H1 (cell line): ENCODE measurements at regions not wholly inside any gene's neighbourhood (a gene's known extent, or its start where the extent isn't known, plus 50 kb on each side); places are given as distances from the start of the nearest gene placed in this dataset.

Experiments used
- CBX8 ChIP-seq: fragments of 300-800, 300-1000 bp; sonication (generic); IDR thresholded peaks from 2 replicates; pipeline ENCODE4 v1.7.1; 2016; ENCODE audit warnings: low read depth, low read length, borderline replicate concordance
- FOSL1 ChIP-seq: IDR thresholded peaks from 2 replicates; pipeline ENCODE4 v1.6.1; 2011; ENCODE audit warnings: mild to moderate bottlenecking, low read depth, low read length, moderate library complexity; ENCODE audit not compliant: insufficient read depth
- NRF1 ChIP-seq: IDR thresholded peaks from 2 replicates; pipeline ENCODE4 v1.6.1; 2011; ENCODE audit warnings: mild to moderate bottlenecking, low read depth, low read length, improper control_type of control experiment
- PHF8 ChIP-seq: fragments of 200-600 bp; sonication (generic); conservative IDR thresholded peaks from 2 replicates; pipeline ENCODE4 v1.7.1; 2012; ENCODE audit warnings: low read depth, mild to moderate bottlenecking, inconsistent platforms, low read length, moderate library complexity
- POLR2AphosphoS5 ChIP-seq: IDR thresholded peaks from 2 replicates; pipeline ENCODE4 v1.6.1; 2011; ENCODE audit warnings: low read depth, low read length
- RXRA ChIP-seq: IDR thresholded peaks from 2 replicates; pipeline ENCODE4 v1.6.1; 2011; ENCODE audit warnings: low read depth, mild to moderate bottlenecking, low read length, moderate library complexity; ENCODE audit not compliant: insufficient read depth
- SAP30 ChIP-seq: fragments of 300-600 bp; sonication (generic); IDR thresholded peaks from 2 replicates; pipeline ENCODE4 v1.7.1; 2012; ENCODE audit warnings: low read length, moderate library complexity, mild to moderate bottlenecking, inconsistent platforms; ENCODE audit not compliant: insufficient read depth, insufficient replicate concordance
- TAF7 ChIP-seq: optimal IDR thresholded peaks from 2 replicates; pipeline ENCODE3; 2011; ENCODE audit warnings: low read depth, mild to moderate bottlenecking, inconsistent platforms, low read length, moderate library complexity, borderline replicate concordance
- YY1 ChIP-seq: IDR thresholded peaks from 2 replicates; pipeline ENCODE4 v1.6.1; 2011; ENCODE audit warnings: low read depth, mild to moderate bottlenecking, low read length
- TF ChIP-seq, protein P1 (sequence below): fragments of 300-600 bp; sonication (generic); IDR thresholded peaks from 2 replicates; pipeline ENCODE4 v1.7.1; 2012; ENCODE audit warnings: low read length, moderate library complexity, mild to moderate bottlenecking, inconsistent platforms; ENCODE audit not compliant: insufficient replicate concordance
- TF ChIP-seq, protein P2 (sequence below): IDR thresholded peaks from 2 replicates; pipeline ENCODE4 v1.6.1; 2012; ENCODE audit warnings: inconsistent platforms

DNA sequence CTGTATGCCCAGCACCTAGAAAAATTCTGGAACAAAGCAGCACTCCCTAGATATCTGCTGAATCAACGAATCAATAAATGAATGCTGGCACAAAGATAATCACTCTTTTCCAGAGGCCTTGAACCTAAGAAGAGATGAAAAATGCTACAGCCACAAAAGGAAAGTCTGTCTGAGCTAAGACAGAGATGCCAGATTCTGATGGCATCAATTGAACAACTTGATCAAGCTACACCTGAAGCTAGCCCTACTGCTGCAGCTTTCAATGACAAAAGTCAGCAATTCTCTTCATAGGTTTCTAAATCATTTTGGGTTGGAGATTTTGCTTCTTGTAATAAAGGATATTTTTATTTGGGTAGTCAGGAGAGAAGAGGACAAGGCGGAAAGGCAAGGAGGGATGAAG is 305.0 kb upstream of the SULF2 start (continued):
- TF ChIP-seq, protein P1, sequence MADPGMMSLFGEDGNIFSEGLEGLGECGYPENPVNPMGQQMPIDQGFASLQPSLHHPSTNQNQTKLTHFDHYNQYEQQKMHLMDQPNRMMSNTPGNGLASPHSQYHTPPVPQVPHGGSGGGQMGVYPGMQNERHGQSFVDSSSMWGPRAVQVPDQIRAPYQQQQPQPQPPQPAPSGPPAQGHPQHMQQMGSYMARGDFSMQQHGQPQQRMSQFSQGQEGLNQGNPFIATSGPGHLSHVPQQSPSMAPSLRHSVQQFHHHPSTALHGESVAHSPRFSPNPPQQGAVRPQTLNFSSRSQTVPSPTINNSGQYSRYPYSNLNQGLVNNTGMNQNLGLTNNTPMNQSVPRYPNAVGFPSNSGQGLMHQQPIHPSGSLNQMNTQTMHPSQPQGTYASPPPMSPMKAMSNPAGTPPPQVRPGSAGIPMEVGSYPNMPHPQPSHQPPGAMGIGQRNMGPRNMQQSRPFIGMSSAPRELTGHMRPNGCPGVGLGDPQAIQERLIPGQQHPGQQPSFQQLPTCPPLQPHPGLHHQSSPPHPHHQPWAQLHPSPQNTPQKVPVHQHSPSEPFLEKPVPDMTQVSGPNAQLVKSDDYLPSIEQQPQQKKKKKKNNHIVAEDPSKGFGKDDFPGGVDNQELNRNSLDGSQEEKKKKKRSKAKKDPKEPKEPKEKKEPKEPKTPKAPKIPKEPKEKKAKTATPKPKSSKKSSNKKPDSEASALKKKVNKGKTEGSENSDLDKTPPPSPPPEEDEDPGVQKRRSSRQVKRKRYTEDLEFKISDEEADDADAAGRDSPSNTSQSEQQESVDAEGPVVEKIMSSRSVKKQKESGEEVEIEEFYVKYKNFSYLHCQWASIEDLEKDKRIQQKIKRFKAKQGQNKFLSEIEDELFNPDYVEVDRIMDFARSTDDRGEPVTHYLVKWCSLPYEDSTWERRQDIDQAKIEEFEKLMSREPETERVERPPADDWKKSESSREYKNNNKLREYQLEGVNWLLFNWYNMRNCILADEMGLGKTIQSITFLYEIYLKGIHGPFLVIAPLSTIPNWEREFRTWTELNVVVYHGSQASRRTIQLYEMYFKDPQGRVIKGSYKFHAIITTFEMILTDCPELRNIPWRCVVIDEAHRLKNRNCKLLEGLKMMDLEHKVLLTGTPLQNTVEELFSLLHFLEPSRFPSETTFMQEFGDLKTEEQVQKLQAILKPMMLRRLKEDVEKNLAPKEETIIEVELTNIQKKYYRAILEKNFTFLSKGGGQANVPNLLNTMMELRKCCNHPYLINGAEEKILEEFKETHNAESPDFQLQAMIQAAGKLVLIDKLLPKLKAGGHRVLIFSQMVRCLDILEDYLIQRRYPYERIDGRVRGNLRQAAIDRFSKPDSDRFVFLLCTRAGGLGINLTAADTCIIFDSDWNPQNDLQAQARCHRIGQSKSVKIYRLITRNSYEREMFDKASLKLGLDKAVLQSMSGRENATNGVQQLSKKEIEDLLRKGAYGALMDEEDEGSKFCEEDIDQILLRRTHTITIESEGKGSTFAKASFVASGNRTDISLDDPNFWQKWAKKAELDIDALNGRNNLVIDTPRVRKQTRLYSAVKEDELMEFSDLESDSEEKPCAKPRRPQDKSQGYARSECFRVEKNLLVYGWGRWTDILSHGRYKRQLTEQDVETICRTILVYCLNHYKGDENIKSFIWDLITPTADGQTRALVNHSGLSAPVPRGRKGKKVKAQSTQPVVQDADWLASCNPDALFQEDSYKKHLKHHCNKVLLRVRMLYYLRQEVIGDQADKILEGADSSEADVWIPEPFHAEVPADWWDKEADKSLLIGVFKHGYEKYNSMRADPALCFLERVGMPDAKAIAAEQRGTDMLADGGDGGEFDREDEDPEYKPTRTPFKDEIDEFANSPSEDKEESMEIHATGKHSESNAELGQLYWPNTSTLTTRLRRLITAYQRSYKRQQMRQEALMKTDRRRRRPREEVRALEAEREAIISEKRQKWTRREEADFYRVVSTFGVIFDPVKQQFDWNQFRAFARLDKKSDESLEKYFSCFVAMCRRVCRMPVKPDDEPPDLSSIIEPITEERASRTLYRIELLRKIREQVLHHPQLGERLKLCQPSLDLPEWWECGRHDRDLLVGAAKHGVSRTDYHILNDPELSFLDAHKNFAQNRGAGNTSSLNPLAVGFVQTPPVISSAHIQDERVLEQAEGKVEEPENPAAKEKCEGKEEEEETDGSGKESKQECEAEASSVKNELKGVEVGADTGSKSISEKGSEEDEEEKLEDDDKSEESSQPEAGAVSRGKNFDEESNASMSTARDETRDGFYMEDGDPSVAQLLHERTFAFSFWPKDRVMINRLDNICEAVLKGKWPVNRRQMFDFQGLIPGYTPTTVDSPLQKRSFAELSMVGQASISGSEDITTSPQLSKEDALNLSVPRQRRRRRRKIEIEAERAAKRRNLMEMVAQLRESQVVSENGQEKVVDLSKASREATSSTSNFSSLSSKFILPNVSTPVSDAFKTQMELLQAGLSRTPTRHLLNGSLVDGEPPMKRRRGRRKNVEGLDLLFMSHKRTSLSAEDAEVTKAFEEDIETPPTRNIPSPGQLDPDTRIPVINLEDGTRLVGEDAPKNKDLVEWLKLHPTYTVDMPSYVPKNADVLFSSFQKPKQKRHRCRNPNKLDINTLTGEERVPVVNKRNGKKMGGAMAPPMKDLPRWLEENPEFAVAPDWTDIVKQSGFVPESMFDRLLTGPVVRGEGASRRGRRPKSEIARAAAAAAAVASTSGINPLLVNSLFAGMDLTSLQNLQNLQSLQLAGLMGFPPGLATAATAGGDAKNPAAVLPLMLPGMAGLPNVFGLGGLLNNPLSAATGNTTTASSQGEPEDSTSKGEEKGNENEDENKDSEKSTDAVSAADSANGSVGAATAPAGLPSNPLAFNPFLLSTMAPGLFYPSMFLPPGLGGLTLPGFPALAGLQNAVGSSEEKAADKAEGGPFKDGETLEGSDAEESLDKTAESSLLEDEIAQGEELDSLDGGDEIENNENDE = no peak
- TF ChIP-seq RXRA (no peak), FOSL1 (no peak), TAF7 (no peak), POLR2AphosphoS5 (no peak), YY1 (no peak), SAP30 (no peak), NRF1 (no peak), CBX8 (no peak), PHF8 (no peak)
- TF ChIP-seq, protein P2, sequence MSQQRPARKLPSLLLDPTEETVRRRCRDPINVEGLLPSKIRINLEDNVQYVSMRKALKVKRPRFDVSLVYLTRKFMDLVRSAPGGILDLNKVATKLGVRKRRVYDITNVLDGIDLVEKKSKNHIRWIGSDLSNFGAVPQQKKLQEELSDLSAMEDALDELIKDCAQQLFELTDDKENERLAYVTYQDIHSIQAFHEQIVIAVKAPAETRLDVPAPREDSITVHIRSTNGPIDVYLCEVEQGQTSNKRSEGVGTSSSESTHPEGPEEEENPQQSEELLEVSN = no peak
